GM19238 (cell line): ENCODE measurements at regions not wholly inside any gene's neighbourhood (a gene's known extent, or its start where the extent isn't known, plus 50 kb on each side); places are given as distances from the start of the nearest gene placed in this dataset.

ENCODE experiments used
- DNase-seq: peaks from one replicate; pipeline ENCODE4 v3.0.0; 2011; ENCODE audit warnings: low spot score; ENCODE audit not compliant: insufficient read length

DNA sequence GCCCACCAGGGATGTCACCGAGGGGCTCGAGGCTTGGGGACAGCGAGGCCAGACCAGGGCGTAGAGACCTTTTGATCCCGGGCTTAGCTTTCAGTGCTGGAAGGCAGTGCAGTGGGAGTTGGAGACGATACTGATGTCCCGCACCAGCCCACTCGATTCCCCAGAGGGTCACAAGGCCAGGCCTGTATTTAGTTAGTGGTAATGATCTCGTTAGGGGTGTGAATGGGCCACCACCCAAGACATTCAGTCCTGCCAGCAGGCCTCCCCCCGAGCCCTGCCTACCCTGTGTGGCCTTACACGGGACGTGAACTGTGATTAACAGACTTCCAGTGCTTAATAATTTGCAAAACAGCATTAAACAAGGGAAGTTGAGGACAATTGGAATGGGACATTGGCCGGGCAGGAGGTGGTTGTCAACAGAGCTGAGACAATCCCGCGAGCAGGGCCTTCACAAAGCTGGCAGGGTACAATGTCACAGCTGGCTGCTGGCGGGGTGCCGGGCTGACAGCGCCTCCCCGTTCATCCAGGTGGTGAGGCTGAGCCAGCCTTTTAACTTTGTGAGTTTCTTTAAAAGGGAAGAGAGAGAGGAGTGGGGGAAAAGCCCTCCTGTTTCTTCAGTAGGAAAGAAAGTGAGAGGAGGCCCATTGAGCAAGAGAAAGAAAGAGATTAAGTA lies 175.3 kb upstream of the RALGAPA2 start:
- DNase-seq, result no peak

DNA sequence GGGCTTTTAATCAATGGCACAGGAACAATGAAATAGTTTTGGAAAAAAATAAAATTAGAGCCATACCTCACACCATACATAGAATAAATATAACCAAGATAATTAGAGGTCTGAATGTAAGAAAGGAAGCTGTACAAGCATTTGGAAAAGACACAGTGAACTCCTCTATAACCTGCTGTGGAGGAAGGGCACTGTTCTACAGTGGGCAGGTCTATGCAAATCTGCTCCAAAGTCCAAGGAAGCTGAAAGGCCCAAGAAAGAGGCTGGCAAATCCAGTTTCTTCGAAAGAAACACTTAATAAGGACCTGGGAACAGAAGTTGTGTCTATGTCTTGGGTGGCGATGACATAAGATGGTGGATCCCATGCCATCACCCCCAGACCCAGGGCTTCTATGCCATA lies 169.4 kb upstream of the RALGAPA2 start:
- no peak for DNase-seq

DNA sequence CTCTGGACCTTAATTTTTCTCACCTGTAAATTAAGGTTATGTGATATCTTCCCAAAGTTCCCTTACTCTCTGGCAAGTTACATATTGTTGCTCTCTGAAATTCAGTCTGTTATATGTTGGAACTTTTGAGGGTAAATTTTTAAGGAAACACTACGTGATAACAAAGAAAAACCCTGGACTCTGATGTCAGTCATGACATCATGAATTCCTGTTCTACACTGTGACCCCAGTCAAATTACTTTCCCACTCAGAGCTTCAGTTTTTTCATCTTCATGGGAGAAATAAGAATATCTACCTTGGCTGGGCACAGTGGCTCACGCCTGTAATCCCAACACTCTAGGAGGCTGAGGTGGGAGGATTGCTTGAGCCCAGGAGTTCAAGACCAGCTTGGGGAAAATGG lies 164.6 kb upstream of the RALGAPA2 start:
- DNase-seq, result no peak

DNA sequence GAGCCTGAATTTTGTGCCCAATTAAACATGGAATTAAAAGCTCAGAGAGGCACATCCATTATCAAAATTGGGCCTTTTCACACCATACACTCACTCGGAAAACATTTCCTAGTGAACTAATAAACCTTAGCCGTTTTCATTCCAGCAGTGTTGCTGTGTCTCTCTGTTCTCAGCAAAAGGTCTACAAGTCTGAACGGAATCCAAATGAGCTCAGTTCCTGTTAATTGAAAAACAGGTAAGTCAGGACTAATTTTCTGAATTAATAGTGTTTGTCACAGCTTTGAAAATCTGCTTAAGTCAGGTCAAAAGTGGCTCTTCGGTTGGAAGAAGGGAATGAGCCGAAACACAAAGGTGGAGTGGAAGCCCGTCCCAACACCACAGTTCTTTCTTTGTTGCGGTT lies 163.3 kb upstream of the RALGAPA2 start:
- DNase-seq, result no peak

DNA sequence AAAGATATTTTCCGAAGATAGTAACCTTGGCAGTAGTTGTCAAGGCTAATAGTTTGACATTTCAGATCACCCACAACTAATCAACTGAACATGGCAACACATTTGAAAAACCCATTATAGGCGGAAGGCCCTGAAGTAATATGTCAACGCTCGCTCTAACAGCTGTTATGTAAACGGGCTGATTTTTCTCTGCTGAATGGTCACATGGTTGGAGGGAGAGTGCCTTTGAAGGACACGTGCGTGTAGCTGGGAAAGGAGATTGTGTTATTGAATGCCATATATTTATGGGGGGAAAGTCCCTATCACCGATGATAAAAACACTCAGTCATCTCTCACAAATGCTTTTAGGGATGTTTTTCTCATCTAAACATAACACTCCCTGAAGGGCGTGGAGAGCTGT lies 160.0 kb upstream of the RALGAPA2 start:
- no peak for DNase-seq

DNA sequence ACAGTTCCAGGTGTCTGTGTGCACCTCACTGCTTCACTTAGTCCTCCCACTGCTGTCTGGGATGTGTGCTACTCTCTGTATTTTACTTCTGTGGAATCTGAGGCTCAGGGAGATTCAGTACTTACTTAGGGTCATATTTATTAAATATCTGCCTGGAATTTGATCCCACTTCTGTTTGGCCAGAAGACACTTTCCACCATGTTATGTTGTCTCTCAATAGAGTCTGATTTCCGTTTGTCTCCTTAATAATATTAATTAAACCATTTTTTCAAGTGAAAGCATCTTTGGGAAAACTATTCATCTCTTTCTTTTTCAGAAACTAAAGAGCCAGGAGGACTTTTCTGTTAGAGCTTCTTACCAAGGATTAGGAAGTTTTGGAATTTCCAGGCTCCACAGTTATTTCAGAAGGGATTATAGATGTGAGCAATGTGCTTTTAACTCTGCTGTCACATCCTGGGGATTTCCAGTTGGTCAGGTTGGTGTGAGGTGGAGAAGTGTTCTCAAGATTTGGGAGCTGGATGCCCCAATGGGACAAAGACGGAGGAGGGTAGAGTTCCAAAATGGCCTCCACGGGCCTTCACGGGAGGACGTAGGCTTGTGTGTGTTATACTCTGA lies 156.8 kb upstream of the RALGAPA2 start:
- DNase-seq, result no peak

DNA sequence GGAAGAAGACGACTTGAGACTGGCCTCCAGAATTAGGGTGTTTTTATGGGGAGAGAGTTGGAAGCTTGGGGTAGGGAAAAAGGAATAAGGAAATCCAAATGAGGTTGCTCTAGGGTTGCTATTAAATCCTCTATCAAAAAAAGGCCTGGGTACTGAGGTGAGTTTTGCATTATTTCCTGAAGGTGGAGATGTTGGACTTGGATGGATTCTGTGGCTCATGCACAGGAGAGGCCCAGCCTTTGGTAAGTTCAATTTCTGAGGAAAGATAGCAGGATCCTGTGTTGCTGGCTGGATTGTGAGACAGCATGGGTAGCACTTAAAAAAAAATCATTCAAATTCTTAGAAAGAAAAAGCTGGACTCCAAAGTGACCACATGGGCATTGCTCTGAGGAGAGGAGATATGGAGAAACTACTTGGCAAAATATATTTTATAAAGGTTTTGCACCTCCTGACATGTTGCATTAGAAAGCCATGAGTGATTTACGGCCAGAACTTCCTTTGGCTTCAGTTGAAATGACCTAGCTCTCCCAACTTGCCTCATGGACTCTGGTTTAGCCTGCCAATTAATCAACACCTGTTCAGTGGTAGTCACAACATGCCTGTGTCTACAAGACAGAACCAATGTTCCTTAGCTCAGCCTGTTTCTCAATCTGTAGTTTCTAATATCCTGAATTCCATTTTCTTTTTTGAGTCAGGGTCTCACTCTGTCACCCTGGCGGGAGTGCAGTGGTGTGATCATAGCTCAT lies 152.1 kb upstream of the RALGAPA2 start:
- DNase-seq, result no peak

DNA sequence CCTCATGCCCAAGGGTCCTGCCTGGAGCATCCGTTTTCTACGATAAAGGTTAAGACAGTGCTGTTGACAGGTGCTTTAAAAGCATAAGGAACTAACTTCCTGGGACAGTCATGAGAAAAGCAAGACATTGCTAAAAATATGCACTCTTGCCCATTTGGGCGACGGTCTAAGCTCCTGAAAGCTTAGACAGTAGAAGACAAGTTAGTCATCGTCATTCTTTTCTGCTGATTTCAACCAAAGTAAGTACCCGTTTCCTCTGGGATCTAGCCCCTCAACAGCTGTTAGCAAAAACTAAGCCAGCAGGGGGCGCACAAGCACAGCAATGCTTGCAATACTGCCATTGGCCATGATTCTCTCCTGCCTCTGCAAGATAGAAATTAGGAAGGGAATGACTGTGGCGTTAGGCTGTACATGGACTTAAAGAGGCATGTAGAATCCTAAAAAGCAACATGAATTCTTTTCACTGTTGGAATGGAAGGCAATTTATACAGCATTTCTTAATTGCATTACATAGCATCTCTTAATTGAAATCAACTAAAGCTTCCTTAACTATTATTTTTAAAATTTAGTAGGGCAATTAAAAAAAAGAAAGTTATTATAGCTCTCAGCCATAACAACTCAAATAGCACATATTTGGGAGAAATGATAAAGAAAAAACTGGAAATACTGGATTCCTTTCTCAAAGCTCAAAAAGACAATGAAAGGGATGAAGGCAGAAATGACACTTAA lies 147.8 kb upstream of the RALGAPA2 start:
- peak; percentile 53 for DNase-seq

DNA sequence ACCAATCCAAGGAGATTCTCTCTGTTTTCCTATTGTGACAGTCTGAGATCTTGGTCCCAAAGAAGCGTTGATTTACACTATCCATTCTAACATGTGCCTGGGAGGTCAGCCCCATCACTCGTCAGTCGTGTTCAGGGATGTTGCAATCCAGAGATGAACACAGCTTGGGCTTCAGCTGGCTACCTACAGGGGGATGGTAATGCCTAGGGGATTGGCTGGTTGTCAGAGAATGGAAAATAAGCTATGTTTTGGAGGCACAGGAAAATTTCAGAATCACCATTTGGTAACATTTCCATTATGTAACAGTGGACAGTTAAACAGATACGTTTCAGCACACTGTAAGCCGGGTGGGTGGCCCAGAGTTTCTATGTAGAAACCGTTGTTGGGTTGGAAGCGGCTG lies 147.1 kb upstream of the RALGAPA2 start:
- DNase-seq, result no peak

DNA sequence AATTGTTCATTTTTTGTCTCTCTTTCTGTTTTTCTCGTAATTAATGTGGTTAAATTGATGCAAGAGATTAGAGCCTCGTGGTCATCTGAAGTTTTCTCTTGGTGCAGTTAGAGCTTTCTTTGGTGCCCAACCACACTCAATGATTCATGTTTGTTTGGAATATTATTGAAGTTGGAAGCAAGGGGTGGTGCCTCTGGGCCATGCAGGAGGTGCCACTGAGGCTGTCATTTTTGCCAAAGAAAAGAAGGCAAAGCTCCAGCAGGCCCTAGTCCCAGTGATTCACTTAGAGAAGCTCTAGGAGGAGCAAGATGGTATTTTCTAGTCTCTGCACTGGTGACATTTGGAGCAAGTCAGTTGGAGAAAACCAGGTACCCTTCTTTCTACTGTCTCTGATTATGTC lies 144.5 kb upstream of the RALGAPA2 start:
- no peak for DNase-seq

DNA sequence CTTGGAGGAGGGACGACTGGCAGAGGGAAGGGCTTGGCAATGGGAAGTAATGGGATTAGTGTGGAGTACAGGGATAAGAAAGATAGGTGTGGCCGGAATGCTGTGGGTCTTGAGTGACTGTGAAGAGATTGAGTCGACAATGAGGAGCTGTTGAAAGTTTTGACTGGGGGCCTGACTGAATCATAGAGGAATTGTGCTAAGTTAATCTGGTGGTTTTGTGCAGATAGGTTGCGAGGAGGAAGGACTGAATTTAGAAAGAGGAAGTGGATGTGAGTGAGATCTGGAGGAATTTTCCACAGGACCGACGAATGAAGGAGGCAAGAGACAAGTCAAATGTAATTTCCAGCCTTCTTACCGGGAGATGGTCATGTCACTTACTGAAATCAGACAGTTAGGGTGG lies 143.9 kb upstream of the RALGAPA2 start:
- no peak for DNase-seq

DNA sequence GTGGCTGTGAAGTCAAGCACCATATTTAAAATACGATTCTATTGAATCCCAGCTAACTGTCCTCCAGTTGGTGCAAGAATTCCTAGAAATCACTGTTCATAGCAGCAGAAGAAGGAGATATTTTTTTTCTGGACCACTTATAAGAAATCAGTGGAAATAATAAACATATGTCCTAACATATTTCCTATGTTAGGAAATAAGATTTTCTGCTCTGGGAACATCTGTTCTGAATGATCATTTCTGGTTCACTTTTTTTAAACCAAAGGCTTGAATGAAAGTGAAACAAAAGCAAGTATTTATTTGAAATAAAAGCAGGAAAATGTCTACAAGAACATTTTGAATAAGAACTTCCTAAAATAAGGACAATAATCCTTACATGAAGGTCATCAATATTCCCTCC lies 138.9 kb upstream of the RALGAPA2 start:
- DNase-seq, result no peak

DNA sequence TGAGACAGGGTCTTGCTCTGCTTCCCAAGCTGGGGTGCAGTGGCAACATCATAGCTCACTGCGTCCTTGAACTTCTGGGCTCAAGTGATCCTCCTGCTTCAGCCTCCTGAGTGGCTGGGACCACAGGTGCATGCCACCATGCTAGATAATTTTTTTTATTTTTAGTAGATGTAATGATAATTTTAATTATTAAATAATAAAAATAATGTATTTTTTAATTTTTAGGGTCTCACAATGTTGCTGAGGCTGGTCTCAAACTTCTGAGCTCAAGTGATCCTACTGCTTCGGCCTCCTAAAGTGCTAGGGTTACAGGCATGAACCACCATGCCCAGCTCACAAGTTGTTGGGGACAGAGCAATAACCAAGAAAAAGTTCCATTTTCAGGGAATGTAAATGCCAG lies 138.0 kb upstream of the RALGAPA2 start:
- no peak for DNase-seq

DNA sequence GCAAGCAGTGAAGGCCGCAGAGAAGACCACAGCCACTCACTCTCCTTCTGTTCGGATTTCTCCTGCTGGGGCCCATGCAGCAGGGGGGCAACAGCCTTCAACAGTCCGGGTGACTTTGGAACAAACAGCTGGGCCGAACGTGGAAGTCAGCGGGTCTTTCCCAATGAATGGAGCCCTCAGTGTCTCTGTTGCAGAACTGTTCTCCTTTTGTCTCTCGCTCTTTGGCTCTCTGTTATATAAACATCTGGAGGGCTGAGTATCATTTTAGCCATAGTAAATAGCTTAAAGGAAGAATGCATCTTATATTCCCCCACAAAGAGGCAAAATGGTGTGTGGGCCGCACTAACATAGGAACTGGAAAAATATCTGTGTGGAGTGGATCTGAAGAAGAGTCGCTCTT lies 136.7 kb upstream of the RALGAPA2 start:
- DNase-seq, result no peak

DNA sequence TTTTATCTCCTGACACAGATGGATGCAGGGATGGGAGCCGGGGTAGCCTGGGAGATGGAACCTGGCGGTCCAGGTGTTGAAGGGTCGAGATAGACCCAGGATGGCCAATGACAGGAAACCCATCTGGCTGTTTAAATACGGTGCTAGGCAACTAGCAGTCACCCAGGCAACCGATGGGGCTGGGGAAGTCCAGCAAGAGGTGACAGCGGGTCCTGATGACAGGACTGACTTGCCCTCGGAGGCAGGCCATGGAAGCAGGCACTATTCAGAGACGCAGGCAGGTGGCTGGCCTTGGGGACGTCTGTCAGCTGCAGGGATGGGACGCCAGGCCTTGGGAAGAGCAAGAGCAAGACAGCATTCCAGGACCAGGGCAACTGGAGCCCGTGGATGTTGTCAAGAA lies 135.4 kb upstream of the RALGAPA2 start:
- DNase-seq, result no peak

DNA sequence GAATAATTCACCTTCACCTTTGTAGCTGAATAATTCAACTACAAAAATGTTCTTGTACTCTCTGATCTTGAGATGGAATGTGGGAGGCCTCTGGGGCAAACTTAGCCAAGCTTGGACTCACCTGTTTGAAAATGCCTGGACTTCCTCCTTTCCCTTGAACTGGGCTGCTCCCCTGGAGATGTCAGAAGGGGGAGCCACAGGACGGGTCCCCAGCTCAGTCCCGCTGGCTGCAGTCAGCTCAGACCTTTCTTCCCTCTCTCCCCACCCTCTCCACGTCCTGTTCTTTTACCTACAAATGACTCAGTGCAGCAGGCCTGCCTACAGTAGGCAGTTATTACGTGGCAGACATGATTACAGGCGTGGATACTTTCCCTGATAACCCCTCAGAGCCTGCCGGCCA lies 131.5 kb upstream of the RALGAPA2 start:
- no peak for DNase-seq

DNA sequence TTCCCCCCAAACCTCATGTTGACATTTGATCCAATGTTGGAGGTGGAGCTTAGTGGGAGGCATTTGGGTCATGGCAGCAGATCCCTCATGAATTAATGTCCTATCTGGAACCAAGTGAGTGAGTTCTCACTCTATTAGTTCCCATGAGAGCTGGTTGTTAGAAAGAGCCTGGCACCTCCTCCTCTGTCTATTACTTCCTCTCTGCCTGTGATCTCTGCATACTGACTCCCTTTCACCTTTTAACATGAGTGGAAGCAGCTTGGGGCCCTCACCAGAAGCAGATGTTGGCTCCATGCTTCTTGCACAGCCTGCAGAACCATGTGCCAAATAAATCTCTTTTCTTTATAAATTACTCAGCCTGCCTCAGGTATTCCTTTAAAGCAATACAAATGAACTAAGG lies 127.3 kb upstream of the RALGAPA2 start:
- DNase-seq, result no peak

DNA sequence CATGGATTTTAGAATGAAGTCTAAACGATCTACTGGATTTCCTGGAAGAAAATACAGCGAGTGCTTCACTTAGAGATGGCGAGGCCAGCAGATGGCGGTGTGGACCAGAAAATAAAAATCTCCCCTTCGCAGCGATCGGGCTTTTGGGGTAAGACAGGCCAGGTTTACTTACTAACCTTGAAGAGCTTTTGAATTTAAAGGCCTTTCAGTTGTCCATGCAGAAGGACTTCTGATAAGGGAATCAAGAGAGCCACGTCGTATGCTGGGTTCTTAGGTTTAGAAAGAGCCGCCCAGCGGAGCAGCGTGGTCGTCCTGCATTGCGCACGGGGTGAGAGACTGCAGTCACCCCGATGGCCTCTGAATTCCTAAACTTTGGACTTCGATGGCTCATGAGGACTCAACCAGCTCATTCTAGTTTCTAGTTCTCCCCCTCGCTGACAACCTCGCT lies 125.2 kb upstream of the RALGAPA2 start:
- DNase-seq, result peak; percentile 20

DNA sequence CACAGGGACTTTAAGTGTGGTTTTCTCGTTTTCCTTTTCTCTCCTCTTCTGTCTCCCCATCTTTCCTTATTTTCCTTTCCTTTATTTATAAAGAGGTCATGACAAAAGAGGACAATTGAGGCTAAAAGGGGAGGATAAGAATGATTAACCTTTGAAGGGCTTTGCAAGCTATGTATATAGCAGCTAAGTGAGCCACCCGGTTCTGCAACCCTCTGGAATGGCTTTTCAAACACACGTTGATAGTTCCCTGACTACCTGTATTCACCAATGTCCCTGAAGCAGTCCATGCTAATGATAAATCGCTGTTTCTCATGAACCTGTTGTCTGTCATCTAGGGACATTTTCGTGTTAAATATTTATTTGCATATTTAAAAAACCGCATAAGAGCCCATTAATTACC lies 124.4 kb upstream of the RALGAPA2 start:
- no peak for DNase-seq

DNA sequence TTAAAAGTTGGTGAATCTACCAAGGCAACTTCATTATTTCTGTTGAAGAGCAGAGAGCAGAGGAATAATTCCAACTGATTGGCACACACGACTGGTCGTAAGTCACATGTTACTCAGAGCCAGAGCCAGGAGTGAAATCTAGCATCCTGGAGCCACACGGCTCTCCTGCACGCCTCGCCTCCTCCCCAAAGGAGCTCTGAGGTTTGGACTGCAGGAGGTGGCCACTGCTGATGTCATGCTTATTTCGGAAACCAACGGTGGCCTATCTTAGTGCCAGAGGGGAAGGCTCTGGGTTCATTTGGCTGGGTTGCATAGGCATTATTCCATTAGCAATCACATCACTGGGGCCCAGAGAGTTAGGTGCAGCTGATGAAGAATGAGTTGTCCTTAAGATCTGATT lies 123.5 kb upstream of the RALGAPA2 start:
- DNase-seq, result no peak

DNA sequence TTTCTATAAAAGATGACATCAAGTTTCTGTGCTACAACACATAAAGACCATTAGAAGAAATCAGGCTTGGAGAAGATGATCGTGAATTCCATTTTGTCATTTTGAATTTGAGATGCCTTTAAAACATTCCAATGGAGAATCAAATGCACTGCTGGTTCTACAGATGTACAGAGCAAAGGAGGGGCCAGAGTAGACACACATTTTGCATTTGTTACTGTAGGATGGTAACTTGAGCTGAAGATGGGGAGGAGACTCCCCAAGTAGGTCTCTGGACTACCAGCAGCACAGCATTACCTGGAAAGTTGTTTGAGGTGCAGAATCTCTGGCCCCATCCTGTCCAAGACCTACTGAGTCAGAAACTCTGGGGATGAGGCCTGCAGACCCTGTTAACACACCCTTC lies 121.6 kb upstream of the RALGAPA2 start:
- DNase-seq, result no peak

DNA sequence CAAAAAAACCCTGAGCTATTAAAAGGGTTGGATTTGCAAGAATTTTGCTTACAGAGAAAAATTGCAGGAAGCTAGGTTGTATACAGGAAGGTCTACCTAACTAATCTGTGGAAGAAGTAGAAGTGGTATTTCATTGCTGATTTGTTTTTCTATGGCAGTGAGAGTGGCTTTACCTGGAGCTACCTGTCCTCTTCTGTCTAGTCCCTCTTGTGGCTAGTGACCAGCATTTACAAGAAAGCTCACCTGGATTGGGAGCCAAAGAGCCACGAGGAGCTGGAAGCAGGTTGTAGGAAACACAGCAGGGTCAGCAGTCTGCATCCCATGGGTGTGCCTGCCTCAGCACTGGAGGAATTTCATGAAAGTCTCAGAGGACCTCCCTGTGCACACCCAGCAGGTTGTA lies 120.3 kb upstream of the RALGAPA2 start:
- no peak for DNase-seq
